GM21390 (cell line): ENCODE measurements at regions not wholly inside any gene's neighbourhood (a gene's known extent, or its start where the extent isn't known, plus 50 kb on each side); places are given as distances from the start of the nearest gene placed in this dataset.

Source experiments
- ATAC-seq: cut with Tn5 transposase; IDR thresholded peaks from one replicate; pipeline ENCODE4 v1.9.1; 2021; ENCODE audit not compliant: unreplicated experiment

GRCh38 chr4:137333031-137333430, 199.3 kb downstream of the PCDH18 start:
- no peak for ATAC-seq

- no peak for ATAC-seq
These were observed 220.0 kb downstream of the PCDH18 start for GRCh38 chr4:137312257-137312656.

GRCh38 chr4:137310593-137311490, 221.5 kb downstream of the PCDH18 start:
- no peak for ATAC-seq

- ATAC-seq: no peak
These were observed 222.1 kb downstream of the PCDH18 start for GRCh38 chr4:137310166-137310565.

- ATAC-seq: no peak
These were observed 222.9 kb downstream of the PCDH18 start for GRCh38 chr4:137309424-137309823.

GRCh38 chr4:137307806-137308205, 224.5 kb downstream of the PCDH18 start:
- ATAC-seq: no peak

- ATAC-seq: no peak
These were observed 231.5 kb downstream of the PCDH18 start for GRCh38 chr4:137300776-137301175.

- ATAC-seq: no peak
These were observed 233.0 kb downstream of the PCDH18 start for GRCh38 chr4:137299281-137299680.

GRCh38 chr4:137293281-137293680, 239.0 kb downstream of the PCDH18 start:
- ATAC-seq: no peak

GRCh38 chr4:137283737-137284136, 248.6 kb downstream of the PCDH18 start:
- no peak for ATAC-seq

GRCh38 chr4:137278431-137278830, 253.9 kb downstream of the PCDH18 start:
- no peak for ATAC-seq

GRCh38 chr4:137274404-137274803, 257.9 kb downstream of the PCDH18 start:
- ATAC-seq: no peak

GRCh38 chr4:137267024-137267423, 265.3 kb downstream of the PCDH18 start:
- ATAC-seq: no peak

GRCh38 chr4:137266511-137266910, 265.8 kb downstream of the PCDH18 start:
- no peak for ATAC-seq

GRCh38 chr4:137263206-137263605, 269.1 kb downstream of the PCDH18 start:
- ATAC-seq: no peak

GRCh38 chr4:137253949-137254348, 278.3 kb downstream of the PCDH18 start:
- ATAC-seq: no peak

- ATAC-seq: no peak
These were observed 283.2 kb downstream of the PCDH18 start for GRCh38 chr4:137249112-137249511.

- ATAC-seq: no peak
These were observed 293.7 kb downstream of the PCDH18 start for GRCh38 chr4:137238456-137239162.

- ATAC-seq: peak; percentile 50
These were observed 305.4 kb downstream of the PCDH18 start for GRCh38 chr4:137226900-137227299.

- ATAC-seq: no peak
These were observed 306.1 kb downstream of the PCDH18 start for GRCh38 chr4:137226221-137226620.

GRCh38 chr4:137213372-137214173, 318.7 kb downstream of the PCDH18 start:
- ATAC-seq: no peak
